Breast epithelium (tissue), 4 donors: ENCODE measurements at regions not wholly inside any gene's neighbourhood (a gene's known extent, or its start where the extent isn't known, plus 50 kb on each side); places are given as distances from the start of the nearest gene placed in this dataset.

ENCODE experiments used
- DNase-seq, 2 donors: peaks; one replicate each; pipeline ENCODE4 v3.0.0-alpha.2; 2019; ENCODE audit warnings: low spot score in 2 of 2
- H3K27ac ChIP-seq, 2 donors: fragments of 200-600 bp; sonication (generic) in 1 of 2; one replicate each; pipeline ENCODE4 v1.5.1; 2016 to 2019; ENCODE audit warnings: mild to moderate bottlenecking in 1 of 2
- H3K27me3 ChIP-seq, 2 donors: fragments of 200-600 bp; sonication (generic) in 1 of 2; one replicate each; pipeline versions ENCODE4 v1.5.1 to v1.6.0; 2017 to 2019; ENCODE audit warnings: control low read depth in 1 of 2, mild to moderate bottlenecking in 1 of 2
- H3K36me3 ChIP-seq: fragments of 200-600 bp; one replicate; pipeline ENCODE4 v1.5.1; 2019
- H3K4me1 ChIP-seq, 2 donors: fragments of 200-600 bp; sonication (generic); one replicate each; pipeline ENCODE4 v1.5.1; 2016 to 2019; ENCODE audit warnings: control low read depth in 1 of 2
- H3K4me3 ChIP-seq, 3 donors: fragments of 200-600 bp; sonication (generic); 1 replicate in 2 of 3; 2 replicates in 1 of 3; pipeline ENCODE4 v1.5.1; 2016 to 2019; ENCODE audit warnings: mild to moderate bottlenecking in 3 of 3, moderate library complexity in 2 of 3
- H3K9me3 ChIP-seq, 2 donors: fragments of 200-600 bp; sonication (generic) in 1 of 2; one replicate each; pipeline ENCODE4 v1.5.1; 2016 to 2019; ENCODE audit warnings: control low read depth in 1 of 2
- POLR2A ChIP-seq: fragments of 450-650 bp; IDR thresholded peaks from one replicate; pipeline ENCODE4 v1.6.1; 2016; ENCODE audit warnings: antibody characterized with exemption, mild to moderate bottlenecking, moderate library complexity
- POLR2AphosphoS5 ChIP-seq, 3 donors: sonication (generic); formaldehyde crosslinking; IDR thresholded peaks; one replicate each; pipeline ENCODE4 v1.6.1; 2017; ENCODE audit warnings: antibody characterized with exemption in 3 of 3
- intact Hi-C: fragments of 100-400 bp; cut with DNase I; formaldehyde crosslinking; loops from one replicate; pipeline ENCODE4 v1.15.1; 2023; ENCODE audit warnings: low total_unique reads
- TF ChIP-seq, protein P1 (sequence below), 3 donors: fragments of 450-650 bp; IDR thresholded peaks; one replicate each; pipeline ENCODE4 v1.5.1; 2016 to 2017; ENCODE audit warnings: antibody characterized with exemption in 3 of 3, mild to moderate bottlenecking in 3 of 3, moderate library complexity in 3 of 3

DNA sequence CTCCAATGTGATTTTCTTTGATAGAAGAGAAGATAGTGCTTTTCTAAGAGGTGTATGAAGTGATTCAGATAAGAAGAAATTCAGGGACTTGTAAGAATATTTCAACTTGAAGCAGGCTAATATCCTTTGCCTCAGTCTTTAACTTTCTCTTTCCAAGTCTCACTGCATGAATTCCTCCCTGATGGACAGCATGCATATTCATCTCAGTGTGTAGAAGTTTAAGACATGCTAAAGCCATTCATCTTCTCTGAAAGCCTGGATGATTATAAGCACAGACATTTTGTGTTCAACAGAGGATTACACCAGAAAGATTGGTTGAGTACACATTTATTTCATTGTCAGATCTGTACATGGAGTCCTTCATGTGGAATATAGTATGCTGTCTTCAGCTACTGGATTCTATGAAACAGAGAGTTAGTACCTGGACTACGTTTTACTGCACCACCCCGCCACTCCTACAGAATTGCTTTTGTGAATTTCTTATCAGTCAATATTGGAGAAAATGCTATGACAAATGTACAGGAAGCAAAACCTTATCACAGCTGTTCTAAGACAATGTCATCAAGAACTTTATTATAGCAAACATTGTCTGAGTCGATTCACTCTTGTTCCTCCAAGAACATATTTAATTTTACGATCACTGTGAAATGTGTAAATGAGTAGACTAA lies 1346.1 kb downstream of the OTOL1 start:
- TF ChIP-seq POLR2A: no peak
- TF ChIP-seq POLR2AphosphoS5 (IDR thresholded peaks at IDR 0.05): no peak
- TF ChIP-seq, protein P1, sequence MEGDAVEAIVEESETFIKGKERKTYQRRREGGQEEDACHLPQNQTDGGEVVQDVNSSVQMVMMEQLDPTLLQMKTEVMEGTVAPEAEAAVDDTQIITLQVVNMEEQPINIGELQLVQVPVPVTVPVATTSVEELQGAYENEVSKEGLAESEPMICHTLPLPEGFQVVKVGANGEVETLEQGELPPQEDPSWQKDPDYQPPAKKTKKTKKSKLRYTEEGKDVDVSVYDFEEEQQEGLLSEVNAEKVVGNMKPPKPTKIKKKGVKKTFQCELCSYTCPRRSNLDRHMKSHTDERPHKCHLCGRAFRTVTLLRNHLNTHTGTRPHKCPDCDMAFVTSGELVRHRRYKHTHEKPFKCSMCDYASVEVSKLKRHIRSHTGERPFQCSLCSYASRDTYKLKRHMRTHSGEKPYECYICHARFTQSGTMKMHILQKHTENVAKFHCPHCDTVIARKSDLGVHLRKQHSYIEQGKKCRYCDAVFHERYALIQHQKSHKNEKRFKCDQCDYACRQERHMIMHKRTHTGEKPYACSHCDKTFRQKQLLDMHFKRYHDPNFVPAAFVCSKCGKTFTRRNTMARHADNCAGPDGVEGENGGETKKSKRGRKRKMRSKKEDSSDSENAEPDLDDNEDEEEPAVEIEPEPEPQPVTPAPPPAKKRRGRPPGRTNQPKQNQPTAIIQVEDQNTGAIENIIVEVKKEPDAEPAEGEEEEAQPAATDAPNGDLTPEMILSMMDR (IDR thresholded peaks at IDR 0.05): no peak
- intact Hi-C loops: no loop called here
- H3K4me3 ChIP-seq: no peak overlapping the region
- H3K36me3 ChIP-seq: no peaks in the 10 kb centered on the region
- no peak overlapping the region for H3K27ac ChIP-seq
- H3K9me3 ChIP-seq: no peaks in the 10 kb centered on the region
- no peaks in the 10 kb centered on the region for H3K4me1 ChIP-seq
- DNase-seq: no peak
- H3K27me3 ChIP-seq: no peaks in the 10 kb centered on the region

DNA sequence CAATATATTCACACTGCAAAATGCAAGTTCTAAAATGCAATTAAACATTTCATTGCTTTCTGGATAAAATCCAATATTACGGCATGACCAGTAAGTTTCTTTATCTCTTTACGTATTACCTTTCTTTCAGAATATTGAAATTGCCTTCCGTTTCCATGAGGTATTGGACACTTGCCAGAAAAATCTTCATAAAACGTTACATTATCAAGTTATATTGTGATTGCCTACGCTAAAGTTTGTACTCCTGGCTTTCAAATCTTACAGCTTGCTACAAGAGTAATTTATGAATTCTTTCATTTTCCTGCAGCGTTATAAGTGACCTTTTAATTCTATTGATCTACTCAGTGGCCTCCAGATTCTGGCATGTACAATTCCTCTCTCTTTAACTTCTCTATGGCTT lies 1349.3 kb downstream of the OTOL1 start:
- no peaks in the 10 kb centered on the region for H3K4me1 ChIP-seq
- intact Hi-C loops: no loop called here
- TF ChIP-seq POLR2AphosphoS5 (IDR thresholded peaks at IDR 0.05) (no peak), POLR2A (no peak)
- TF ChIP-seq, protein P1 (IDR thresholded peaks at IDR 0.05): no peak

DNA sequence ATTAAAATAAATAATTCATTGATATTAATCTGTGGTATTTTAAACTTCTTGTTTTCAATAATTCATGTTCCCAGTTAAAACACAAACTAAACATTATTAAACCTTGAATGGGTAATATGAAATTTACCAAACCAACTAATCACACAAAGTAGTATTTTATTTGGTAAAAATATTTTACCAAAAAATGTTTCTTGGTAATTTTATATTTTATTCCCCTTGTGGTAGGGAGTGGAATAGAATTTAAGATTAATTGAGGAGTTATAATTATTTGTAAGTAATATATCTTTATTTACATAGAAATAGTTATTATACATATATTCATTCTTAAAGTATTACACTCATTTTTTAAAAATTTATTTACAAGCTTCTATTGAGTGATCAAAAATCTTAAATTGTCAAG lies 1350.9 kb downstream of the OTOL1 start:
- Histone ChIP-seq H3K4me1 (no peaks in the 10 kb centered on the region), H3K9me3 (no peaks in the 10 kb centered on the region), H3K27ac (no peak overlapping the region), H3K36me3 (no peaks in the 10 kb centered on the region), H3K27me3 (no peaks in the 10 kb centered on the region), H3K4me3 (no peak overlapping the region)
- intact Hi-C loops: no loop called here
- no peak for DNase-seq
- TF ChIP-seq POLR2A (no peak), POLR2AphosphoS5 (IDR thresholded peaks at IDR 0.05) (no peak)
- TF ChIP-seq, protein P1 (IDR thresholded peaks at IDR 0.05): no peak

More for the DNA sequence above, 1349.3 kb downstream of the OTOL1 start:
- Histone ChIP-seq H3K27me3 (no peaks in the 10 kb centered on the region), H3K27ac (no peak overlapping the region), H3K4me3 (no peak overlapping the region), H3K9me3 (no peaks in the 10 kb centered on the region), H3K36me3 (no peaks in the 10 kb centered on the region)
- DNase-seq: no peak

DNA sequence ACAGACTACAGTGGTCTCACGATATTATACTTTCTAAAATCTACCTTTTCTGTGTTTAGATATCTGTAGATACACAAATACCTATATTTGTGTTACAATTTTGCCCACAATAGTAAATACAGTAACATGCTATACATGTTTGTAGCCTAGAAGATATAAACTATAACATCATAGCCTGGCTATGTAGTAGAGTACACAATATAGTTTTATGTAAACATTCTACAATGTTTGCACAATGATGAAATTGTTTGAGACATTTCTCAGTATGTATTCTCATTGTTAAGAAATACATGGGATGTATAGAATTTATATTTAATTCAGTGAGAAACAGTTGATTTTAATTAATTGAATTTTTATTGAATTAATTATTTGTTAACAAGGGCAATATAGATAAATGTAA lies 1367.0 kb downstream of the OTOL1 start:
- no peaks in the 10 kb centered on the region for H3K36me3 ChIP-seq
- TF ChIP-seq POLR2A: no peak
- no peak for TF ChIP-seq POLR2AphosphoS5 (IDR thresholded peaks at IDR 0.05)
- TF ChIP-seq, protein P1 (IDR thresholded peaks at IDR 0.05): no peak

DNA sequence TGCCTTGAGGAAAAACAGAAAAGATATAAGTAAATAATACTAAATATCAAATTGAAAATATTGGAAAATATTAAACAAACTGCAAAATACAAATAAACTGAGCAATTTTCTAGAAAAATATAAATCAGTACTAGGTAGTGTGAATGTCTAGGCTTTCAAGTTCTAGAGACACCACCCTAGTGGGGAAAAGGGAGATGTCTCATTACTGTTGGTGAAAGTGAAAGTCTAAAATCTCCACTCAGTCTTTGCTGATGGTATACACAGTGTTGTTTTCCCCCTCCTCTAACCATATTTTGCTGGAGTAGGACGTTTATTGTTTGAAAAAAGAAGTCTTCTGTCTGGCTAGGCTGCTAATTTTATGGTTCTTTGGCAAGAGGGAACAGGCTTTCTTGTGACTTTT lies 1368.9 kb downstream of the OTOL1 start:
- no peak for TF ChIP-seq POLR2AphosphoS5 (IDR thresholded peaks at IDR 0.05)
- no peak for TF ChIP-seq POLR2A
- TF ChIP-seq, protein P1 (IDR thresholded peaks at IDR 0.05): no peak
- H3K27ac ChIP-seq: no peak overlapping the region

More for the DNA sequence above, 1367.0 kb downstream of the OTOL1 start:
- Histone ChIP-seq H3K9me3 (no peaks in the 10 kb centered on the region), H3K27me3 (no peaks in the 10 kb centered on the region), H3K27ac (no peak overlapping the region), H3K4me1 (no peaks in the 10 kb centered on the region), H3K4me3 (no peak overlapping the region)
- intact Hi-C loops: no loop called here
- DNase-seq: no peak

More for the DNA sequence above, 1368.9 kb downstream of the OTOL1 start:
- no peaks in the 10 kb centered on the region for H3K27me3 ChIP-seq
- H3K9me3 ChIP-seq: no peaks in the 10 kb centered on the region
- no peaks in the 10 kb centered on the region for H3K4me1 ChIP-seq
- no peak overlapping the region for H3K4me3 ChIP-seq
- H3K36me3 ChIP-seq: no peaks in the 10 kb centered on the region
- intact Hi-C loops: no loop called here
- no peak for DNase-seq
